Ovary (tissue), 3 donors: ENCODE measurements at regions not wholly inside any gene's neighbourhood (a gene's known extent, or its start where the extent isn't known, plus 50 kb on each side); places are given as distances from the start of the nearest gene placed in this dataset.

Source experiments
- CTCF ChIP-seq, 3 donors: fragments of 450-650 bp in 2 of 3; fragments of 200-600 bp in 1 of 3; IDR thresholded peaks; one replicate each; pipeline versions ENCODE4 v1.5.1 to v1.8.0; 2016 to 2022; ENCODE audit warnings: antibody characterized with exemption in 3 of 3, mild to moderate bottlenecking in 1 of 3
- POLR2A ChIP-seq: fragments of 450-650 bp; IDR thresholded peaks from one replicate; pipeline ENCODE4 v1.6.1; 2017; ENCODE audit warnings: antibody characterized with exemption, mild to moderate bottlenecking, moderate library complexity
- donor health status: DM: no; HTN: no; CAD: no.

GRCh38 chr18:47605093-47605492, 325.4 kb downstream of the SMAD2 start:
- TF ChIP-seq CTCF (IDR thresholded peaks at IDR 0.05) (no peak), POLR2A (no peak)
